NCI-H1105 (cell line): ENCODE measurements at regions not wholly inside any gene's neighbourhood (a gene's known extent, or its start where the extent isn't known, plus 50 kb on each side); places are given as distances from the start of the nearest gene placed in this dataset.
A peak's percentile ranks its signal among the peaks of the same experiment; 100 is the strongest.

Source experiments
- DNase-seq: peaks from one replicate; lab custom pipeline; 2025; lab: John Stamatoyannopoulos, UW

- DNase-seq, result peak; percentile 69
Measured at GRCh38 chr7:50962962-50963374, 180.3 kb upstream of the GRB10 start.

GRCh38 chr7:50962281-50962883 is 179.7 kb upstream of the GRB10 start:
- DNase-seq, result no peak

DNA sequence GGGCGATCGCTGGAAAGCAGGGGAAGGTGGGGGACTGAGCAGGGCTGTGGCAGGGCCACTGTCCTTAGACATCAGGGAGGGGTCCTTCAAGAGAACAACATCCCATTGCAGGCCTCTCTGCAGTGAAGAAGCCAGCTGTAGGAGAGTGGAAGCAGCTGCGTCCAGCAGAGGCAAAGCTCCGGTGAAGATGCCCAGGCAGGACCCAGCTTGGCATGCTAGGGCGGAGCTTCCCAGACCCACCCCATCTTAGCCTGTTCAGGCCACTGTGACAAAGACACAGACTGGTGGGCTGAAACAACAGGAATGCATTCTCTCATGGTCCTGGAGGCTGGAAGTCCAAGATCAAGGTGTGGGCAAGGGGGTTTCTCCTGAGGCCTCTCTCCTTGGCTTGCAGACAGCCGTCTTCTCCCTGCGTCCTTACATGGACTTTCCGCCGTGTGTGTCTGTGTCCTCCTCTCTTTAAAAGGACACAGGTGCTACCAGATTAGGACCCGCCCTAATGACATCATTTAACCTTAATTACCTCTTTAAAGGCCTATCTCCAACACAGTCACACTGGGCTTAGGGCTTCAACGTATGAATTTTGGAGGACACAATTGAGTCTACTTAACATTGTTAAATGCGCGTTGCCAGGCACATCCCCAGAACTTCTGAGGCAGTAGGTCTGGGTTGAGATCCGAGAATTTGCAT is 178.1 kb upstream of the GRB10 start:
- no peak for DNase-seq

GRCh38 chr7:50959991-50960390 is 177.3 kb upstream of the GRB10 start:
- DNase-seq, result no peak

- no peak for DNase-seq
Measured at GRCh38 chr7:50959560-50959959, 176.9 kb upstream of the GRB10 start.

GRCh38 chr7:50957855-50958254 is 175.2 kb upstream of the GRB10 start:
- no peak for DNase-seq

DNA sequence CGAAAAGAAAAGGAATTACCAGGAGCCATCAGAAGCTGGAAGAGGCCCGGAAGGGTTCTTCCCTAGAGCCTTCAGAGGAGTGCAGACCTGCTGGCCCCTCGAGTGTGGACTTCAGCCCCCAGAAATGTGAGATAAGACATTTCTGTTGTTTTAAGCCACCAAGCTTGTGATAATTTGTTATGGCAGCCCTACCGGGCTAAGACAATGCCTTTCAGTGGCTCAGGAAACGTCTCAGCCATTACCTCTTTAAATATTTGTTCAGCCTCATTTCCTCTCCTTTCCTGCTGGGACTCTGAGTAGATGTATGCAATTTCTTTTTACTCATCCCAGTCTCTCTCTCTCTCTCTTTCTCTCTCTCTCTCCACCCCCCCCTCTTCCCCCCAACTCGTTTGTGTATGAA is 174.7 kb upstream of the GRB10 start:
- DNase-seq, result no peak

DNA sequence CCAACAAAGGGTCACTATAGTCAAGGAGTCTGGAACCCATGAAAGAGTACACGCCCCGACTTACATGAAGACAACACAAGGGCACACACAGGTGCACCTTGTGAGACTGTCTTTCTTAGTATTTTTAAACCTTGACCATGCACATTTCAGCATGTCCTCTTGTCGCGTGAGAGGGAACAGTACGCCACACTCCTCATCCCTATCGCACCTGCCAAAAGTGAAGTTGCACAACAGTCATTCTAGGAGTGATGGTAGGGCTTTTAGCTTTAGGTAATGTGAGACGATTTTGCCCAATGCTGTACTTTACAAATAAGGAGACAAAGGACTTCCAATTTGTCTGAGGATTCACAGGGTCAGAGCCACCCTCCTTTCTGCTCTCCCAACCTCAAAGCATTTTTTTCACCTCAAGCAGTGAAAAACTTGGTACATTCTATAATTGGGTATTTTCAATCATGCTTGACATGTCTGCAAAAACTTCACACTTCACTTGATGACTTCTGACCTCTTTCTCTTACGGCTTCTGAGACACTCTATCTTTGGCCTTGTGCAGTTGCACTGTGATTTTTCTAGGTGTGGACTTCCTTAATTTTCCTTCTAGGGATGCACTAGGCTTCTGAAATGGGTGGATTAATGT is 173.9 kb upstream of the GRB10 start:
- DNase-seq, result no peak

- DNase-seq, result no peak
Measured at GRCh38 chr7:50954716-50955115, 172.0 kb upstream of the GRB10 start.

- DNase-seq, result no peak
Measured at GRCh38 chr7:50954245-50954644, 171.5 kb upstream of the GRB10 start.

DNA sequence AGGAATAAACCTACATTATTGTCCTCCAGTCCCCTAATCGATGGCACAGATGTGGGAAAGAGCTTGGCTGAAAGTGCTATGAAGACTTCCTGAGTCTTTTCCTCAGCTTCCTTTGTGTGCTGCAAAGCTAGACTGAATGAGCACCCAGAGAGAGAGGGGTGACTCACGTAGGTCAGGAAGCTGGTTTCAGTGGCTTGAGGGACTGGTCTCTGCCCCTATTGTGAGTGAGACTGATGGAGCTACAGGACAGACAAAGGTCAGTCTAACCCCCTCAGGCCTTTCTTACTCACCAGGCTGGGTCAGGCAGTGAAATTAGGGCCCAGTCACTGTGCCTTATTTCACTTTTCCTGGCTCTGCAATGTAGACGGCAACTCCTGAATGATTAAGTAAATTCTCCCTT is 171.1 kb upstream of the GRB10 start:
- no peak for DNase-seq

- DNase-seq, result no peak
Measured at GRCh38 chr7:50953303-50953702, 170.6 kb upstream of the GRB10 start.

DNA sequence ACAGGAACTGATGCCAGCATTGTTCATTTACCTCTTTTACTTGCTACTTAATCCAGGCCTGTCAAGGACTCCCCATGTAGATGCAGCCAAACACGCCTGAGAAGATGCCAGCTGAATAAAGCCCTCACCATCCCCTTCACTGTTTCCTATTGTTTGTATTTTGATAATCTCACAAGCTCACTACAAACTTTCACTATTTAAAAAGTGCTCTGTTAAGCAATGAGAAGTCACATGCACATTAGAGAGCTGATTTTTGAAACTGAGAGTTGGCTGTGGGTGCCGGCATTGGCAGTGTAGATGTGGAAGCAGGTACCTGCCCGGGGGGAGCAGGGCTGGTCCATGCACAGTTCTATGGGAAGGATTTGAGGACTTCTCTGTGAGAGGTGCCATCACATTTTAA is 169.8 kb upstream of the GRB10 start:
- no peak for DNase-seq

DNA sequence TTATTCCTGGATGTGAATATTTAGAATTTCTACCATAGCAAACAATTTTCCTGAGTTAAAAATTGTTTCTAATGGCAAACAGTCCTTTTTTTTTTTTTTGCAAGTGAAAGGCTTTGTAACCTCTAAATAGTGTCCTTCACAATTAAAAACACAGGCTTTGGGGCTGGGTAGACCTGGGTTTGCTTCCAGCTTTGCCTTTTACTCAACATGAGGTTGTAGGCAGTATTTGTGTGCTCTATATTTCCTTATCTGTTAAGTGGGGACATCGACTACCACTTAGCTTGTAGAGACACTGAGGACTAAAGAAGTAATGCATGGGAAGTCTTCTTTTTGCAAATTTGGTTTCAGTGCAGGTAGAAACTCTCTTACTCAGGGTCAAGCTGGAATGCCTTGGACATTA is 169.4 kb upstream of the GRB10 start:
- no peak for DNase-seq

DNA sequence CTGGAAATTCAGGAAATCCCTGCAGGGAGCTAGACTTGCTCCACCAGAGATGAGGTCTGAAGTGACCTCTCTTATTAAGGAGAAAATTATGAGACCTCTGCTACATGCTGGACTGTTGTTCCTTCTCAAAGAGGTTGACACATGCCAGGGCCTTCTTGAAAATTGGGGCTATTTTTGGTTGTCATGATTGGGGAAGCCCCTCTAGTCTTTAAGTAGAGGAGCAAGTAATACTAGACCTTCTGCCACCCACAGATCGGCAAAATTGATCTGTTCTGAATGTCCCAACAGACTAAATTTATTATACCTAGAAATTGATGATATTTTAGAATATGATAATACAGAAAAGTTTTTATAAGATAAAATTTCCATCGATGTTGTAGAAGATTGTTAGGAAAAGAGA is 160.8 kb upstream of the GRB10 start:
- no peak for DNase-seq

- no peak for DNase-seq
Measured at GRCh38 chr7:50941525-50941924, 158.8 kb upstream of the GRB10 start.

DNA sequence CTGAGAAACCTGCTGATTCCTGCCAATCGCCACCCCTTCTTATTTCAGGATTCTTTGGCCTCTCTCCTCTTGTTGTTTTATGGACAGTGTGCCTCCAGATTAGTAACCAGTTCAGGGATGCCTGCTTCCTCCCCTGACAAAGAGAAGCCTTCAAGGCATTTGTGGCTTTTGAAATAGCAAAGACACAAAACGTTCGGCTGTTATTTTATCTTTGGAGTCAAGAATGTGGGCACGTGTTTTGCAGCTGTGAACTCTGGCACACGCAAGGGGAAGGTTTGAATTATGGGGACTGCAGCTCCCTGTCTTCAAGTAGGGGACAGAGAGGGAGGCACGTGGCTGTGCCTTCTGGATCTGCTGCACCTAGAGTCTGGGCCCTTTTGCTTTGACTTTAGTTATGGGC is 157.9 kb upstream of the GRB10 start:
- DNase-seq, result no peak

GRCh38 chr7:50939021-50939420 is 156.3 kb upstream of the GRB10 start:
- DNase-seq, result no peak

GRCh38 chr7:50937727-50938126 is 155.0 kb upstream of the GRB10 start:
- DNase-seq, result no peak

DNA sequence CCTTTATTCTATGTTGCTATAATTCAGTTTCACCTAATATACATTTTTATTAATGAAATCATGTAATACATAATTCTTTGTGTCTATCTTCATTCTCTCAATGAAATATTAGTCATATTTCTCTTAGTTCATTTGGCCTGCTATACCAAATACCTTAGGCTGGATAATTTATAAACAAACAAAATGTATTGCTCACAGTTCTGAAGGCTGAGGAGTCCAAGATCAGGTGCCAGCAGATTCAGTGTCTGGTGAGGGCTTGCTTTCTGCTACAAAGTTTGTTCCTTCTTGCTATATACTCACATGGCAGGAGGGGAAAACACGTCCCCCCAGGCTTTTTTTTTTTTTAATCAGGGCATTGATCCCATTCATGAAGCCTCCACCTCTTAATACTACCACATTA is 143.4 kb upstream of the GRB10 start:
- no peak for DNase-seq

DNA sequence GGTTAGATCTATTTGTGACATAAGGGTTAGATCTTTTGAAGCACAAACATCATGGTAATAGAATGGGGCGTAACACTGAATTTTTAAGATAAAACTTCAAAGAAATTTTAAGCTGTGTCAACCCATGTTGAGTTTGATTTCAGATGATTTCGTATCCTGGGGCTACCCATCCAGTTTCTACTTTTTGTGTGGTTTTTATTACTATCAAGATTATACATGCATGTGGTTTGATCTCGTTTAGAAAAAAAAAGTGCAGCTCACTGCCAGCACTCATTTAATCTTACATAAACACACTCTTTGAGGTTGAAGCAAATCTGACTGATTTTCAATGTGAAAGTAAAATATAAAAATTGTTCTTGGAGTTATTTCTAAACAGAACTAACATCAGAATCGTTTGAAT is 140.8 kb upstream of the GRB10 start:
- DNase-seq, result no peak

- peak; percentile 15 for DNase-seq
Measured at GRCh38 chr7:50921114-50921813, 138.6 kb upstream of the GRB10 start.

- no peak for DNase-seq
Measured at GRCh38 chr7:50920031-50920635, 137.4 kb upstream of the GRB10 start.
